ENCODE measurements at regions not wholly inside any gene's neighbourhood (a gene's known extent, or its start where the extent isn't known, plus 50 kb on each side); places are given as distances from the start of the nearest gene placed in this dataset.
"Not testable (repeated sequence)": the region's sequence is repeated elsewhere in the genome, so short reads cannot be mapped to it uniquely, and the experiment has no call there.

- DNase-seq, result no peak
- H3K27me3 Mint-ChIP-seq (ENCODE audit: low read depth), result no peaks in the 10 kb centered on the region
- H3K36me3 Mint-ChIP-seq (ENCODE audit: low read depth), result no peaks in the 10 kb centered on the region
- H3K9me3 Mint-ChIP-seq, result peaks cover 2% of the 10 kb centered on the region
- intact Hi-C loops (cut with micrococcal nuclease), result no loop called here
- no peak overlapping the region for H3K27ac Mint-ChIP-seq
- H3K4me3 Mint-ChIP-seq, result no peak overlapping the region
- CTCF ChIA-PET, result no interaction called here
- H3K4me1 Mint-ChIP-seq (ENCODE audit: low read depth), result no peaks in the 10 kb centered on the region
Measured at GRCh38 chr12:60223242-60223641, 627.4 kb downstream of the SLC16A7 start.

- Mint-ChIP-seq H3K4me1 (ENCODE audit: low read depth) (no peaks in the 10 kb centered on the region), H3K27ac (no peak overlapping the region), H3K4me3 (no peak overlapping the region), H3K27me3 (ENCODE audit: low read depth) (no peaks in the 10 kb centered on the region), H3K9me3 (peaks cover 2% of the 10 kb centered on the region), H3K36me3 (ENCODE audit: low read depth) (no peaks in the 10 kb centered on the region)
- DNase-seq, result no peak
- intact Hi-C loops (cut with micrococcal nuclease), result no loop called here
- CTCF ChIA-PET, result no interaction called here
Measured at GRCh38 chr12:60225216-60226000, 629.6 kb downstream of the SLC16A7 start.

GRCh38 chr12:60227916-60228315 lies 632.1 kb downstream of the SLC16A7 start:
- intact Hi-C loops (cut with micrococcal nuclease), result no loop called here
- H3K27me3 Mint-ChIP-seq (ENCODE audit: low read depth), result no peaks in the 10 kb centered on the region
- no peaks in the 10 kb centered on the region for H3K4me1 Mint-ChIP-seq (ENCODE audit: low read depth)
- H3K9me3 Mint-ChIP-seq, result peaks cover 2% of the 10 kb centered on the region
- H3K27ac Mint-ChIP-seq, result no peak overlapping the region
- H3K4me3 Mint-ChIP-seq, result no peak overlapping the region
- CTCF ChIA-PET, result no interaction called here
- H3K36me3 Mint-ChIP-seq (ENCODE audit: low read depth), result no peaks in the 10 kb centered on the region
- DNase-seq, result no peak

- CTCF ChIA-PET, result no interaction called here
- Mint-ChIP-seq H3K27ac (no peak overlapping the region), H3K9me3 (no peaks in the 10 kb centered on the region), H3K36me3 (ENCODE audit: low read depth) (no peaks in the 10 kb centered on the region), H3K4me1 (ENCODE audit: low read depth) (no peaks in the 10 kb centered on the region), H3K4me3 (no peak overlapping the region), H3K27me3 (ENCODE audit: low read depth) (no peaks in the 10 kb centered on the region)
- intact Hi-C loops (cut with micrococcal nuclease), result no loop called here
- no peak for DNase-seq
Measured at GRCh38 chr12:60230056-60230455, 634.2 kb downstream of the SLC16A7 start.

GRCh38 chr12:60231303-60231702 lies 635.5 kb downstream of the SLC16A7 start:
- Mint-ChIP-seq H3K4me1 (ENCODE audit: low read depth) (no peaks in the 10 kb centered on the region), H3K27me3 (ENCODE audit: low read depth) (no peaks in the 10 kb centered on the region), H3K36me3 (ENCODE audit: low read depth) (no peaks in the 10 kb centered on the region), H3K4me3 (no peak overlapping the region), H3K9me3 (no peaks in the 10 kb centered on the region), H3K27ac (no peak overlapping the region)
- intact Hi-C loops (cut with micrococcal nuclease), result no loop called here
- DNase-seq, result no peak
- CTCF ChIA-PET, result no interaction called here

- Mint-ChIP-seq H3K4me3 (no peak overlapping the region), H3K9me3 (peaks cover 2% of the 10 kb centered on the region), H3K4me1 (ENCODE audit: low read depth) (no peaks in the 10 kb centered on the region), H3K27ac (no peak overlapping the region), H3K36me3 (ENCODE audit: low read depth) (no peaks in the 10 kb centered on the region), H3K27me3 (ENCODE audit: low read depth) (no peaks in the 10 kb centered on the region)
- CTCF ChIA-PET, result no interaction called here
- no peak for DNase-seq
- intact Hi-C loops (cut with micrococcal nuclease), result no loop called here
Measured at GRCh38 chr12:60231976-60232907, 636.4 kb downstream of the SLC16A7 start.

GRCh38 chr12:60234611-60235195 lies 638.9 kb downstream of the SLC16A7 start:
- H3K27me3 Mint-ChIP-seq (ENCODE audit: low read depth); CTCF ChIA-PET; H3K36me3 Mint-ChIP-seq (ENCODE audit: low read depth); H3K4me1 Mint-ChIP-seq (ENCODE audit: low read depth); intact Hi-C loops (cut with micrococcal nuclease); H3K27ac Mint-ChIP-seq; DNase-seq; H3K4me3 Mint-ChIP-seq: not testable (repeated sequence)
- peaks cover 11% of the 10 kb centered on the region for H3K9me3 Mint-ChIP-seq

GRCh38 chr12:60235261-60235660 lies 639.4 kb downstream of the SLC16A7 start:
- no peak overlapping the region for H3K27ac Mint-ChIP-seq
- no peaks in the 10 kb centered on the region for H3K4me1 Mint-ChIP-seq (ENCODE audit: low read depth)
- no peak for DNase-seq
- peaks cover 11% of the 10 kb centered on the region for H3K9me3 Mint-ChIP-seq
- intact Hi-C loops (cut with micrococcal nuclease), result no loop called here
- no peak overlapping the region for H3K4me3 Mint-ChIP-seq
- CTCF ChIA-PET, result no interaction called here
- H3K36me3 Mint-ChIP-seq (ENCODE audit: low read depth), result no peaks in the 10 kb centered on the region
- H3K27me3 Mint-ChIP-seq (ENCODE audit: low read depth), result no peaks in the 10 kb centered on the region

GRCh38 chr12:60236416-60236815 lies 640.6 kb downstream of the SLC16A7 start:
- H3K27me3 Mint-ChIP-seq (ENCODE audit: low read depth); H3K36me3 Mint-ChIP-seq (ENCODE audit: low read depth); H3K27ac Mint-ChIP-seq; CTCF ChIA-PET; intact Hi-C loops (cut with micrococcal nuclease); H3K4me3 Mint-ChIP-seq; H3K4me1 Mint-ChIP-seq (ENCODE audit: low read depth); DNase-seq: not testable (repeated sequence)
- H3K9me3 Mint-ChIP-seq, result peaks cover 11% of the 10 kb centered on the region

- no peak overlapping the region for H3K4me3 Mint-ChIP-seq
- intact Hi-C loops (cut with micrococcal nuclease), result no loop called here
- H3K9me3 Mint-ChIP-seq, result peaks cover 11% of the 10 kb centered on the region
- H3K27ac Mint-ChIP-seq, result no peak overlapping the region
- no peaks in the 10 kb centered on the region for H3K4me1 Mint-ChIP-seq (ENCODE audit: low read depth)
- DNase-seq, result no peak
- no peaks in the 10 kb centered on the region for H3K36me3 Mint-ChIP-seq (ENCODE audit: low read depth)
- H3K27me3 Mint-ChIP-seq (ENCODE audit: low read depth), result no peaks in the 10 kb centered on the region
- CTCF ChIA-PET, result interaction anchor here (0.9 kb wide), 1 partner anchor 12 kb away, joined by 4 read pairs; no protein-coding TSS in a partner anchor
Measured at GRCh38 chr12:60240891-60241290, 645.1 kb downstream of the SLC16A7 start.

- no peak overlapping the region for H3K4me3 Mint-ChIP-seq
Measured at GRCh38 chr12:60251091-60251490, 655.3 kb downstream of the SLC16A7 start.

GRCh38 chr12:60252359-60253096 lies 656.7 kb downstream of the SLC16A7 start:
- Mint-ChIP-seq H3K27ac (no peak overlapping the region), H3K27me3 (ENCODE audit: low read depth) (no peaks in the 10 kb centered on the region), H3K9me3 (no peaks in the 10 kb centered on the region), H3K36me3 (ENCODE audit: low read depth) (no peaks in the 10 kb centered on the region), H3K4me3 (no peak overlapping the region), H3K4me1 (ENCODE audit: low read depth) (no peaks in the 10 kb centered on the region)
- DNase-seq, result no peak
- CTCF ChIA-PET, result interaction anchor here (0.8 kb wide), 1 partner anchor 11 kb away, joined by 4 read pairs; no protein-coding TSS in a partner anchor
- intact Hi-C loops (cut with micrococcal nuclease), result no loop called here

More at GRCh38 chr12:60251091-60251490, 655.3 kb downstream of the SLC16A7 start:
- no peak for DNase-seq
- Mint-ChIP-seq H3K4me1 (ENCODE audit: low read depth) (no peaks in the 10 kb centered on the region), H3K36me3 (ENCODE audit: low read depth) (no peaks in the 10 kb centered on the region), H3K9me3 (no peaks in the 10 kb centered on the region), H3K27me3 (ENCODE audit: low read depth) (no peaks in the 10 kb centered on the region), H3K27ac (no peak overlapping the region)
- intact Hi-C loops (cut with micrococcal nuclease), result no loop called here
- CTCF ChIA-PET, result no interaction called here
